BE2C (cell line): ENCODE measurements at regions not wholly inside any gene's neighbourhood (a gene's known extent, or its start where the extent isn't known, plus 50 kb on each side); places are given as distances from the start of the nearest gene placed in this dataset.

ENCODE experiments used
- DNase-seq: peaks from one replicate; pipeline ENCODE4 v3.0.0-alpha.2; 2020
- H3K27me3 ChIP-seq: fragments of 250-450 bp; sonication (Bioruptor Pico); 2 replicates; pipeline ENCODE4 v1.5.1; 2020; ENCODE audit warnings: mild to moderate bottlenecking
- H3K36me3 ChIP-seq: fragments of 250-450 bp; sonication (Bioruptor Pico); 2 replicates; pipeline ENCODE4 v1.5.1; 2020; ENCODE audit warnings: mild to moderate bottlenecking
- H3K4me1 ChIP-seq: fragments of 250-450 bp; sonication (Bioruptor Pico); 2 replicates; pipeline ENCODE4 v1.5.1; 2020
- H3K4me3 ChIP-seq: 2 replicates; pipeline ENCODE4 v1.5.1; 2011; ENCODE audit warnings: low read depth, low read length
- H3K9me3 ChIP-seq: fragments of 250-450 bp; sonication (Bioruptor Pico); 2 replicates; pipeline ENCODE4 v1.5.1; 2020
- CTCF ChIP-seq: IDR thresholded peaks from 2 replicates; pipeline ENCODE4 v1.5.1; 2012; ENCODE audit warnings: mild to moderate bottlenecking, low read depth, low read length

- Histone ChIP-seq H3K36me3 (no peaks in the 10 kb centered on the region), H3K4me3 (no peak overlapping the region), H3K27me3 (no peaks in the 10 kb centered on the region), H3K9me3 (no peaks in the 10 kb centered on the region), H3K4me1 (no peaks in the 10 kb centered on the region)
- no peak for TF ChIP-seq CTCF
- DNase-seq = no peak
Measured at GRCh38 chr6:143615785-143616184, 62.0 kb upstream of the PHACTR2 start.

GRCh38 chr6:143614235-143614634, 63.5 kb upstream of the PHACTR2 start:
- TF ChIP-seq CTCF = no peak
- DNase-seq = no peak
- no peaks in the 10 kb centered on the region for H3K4me1 ChIP-seq

DNA sequence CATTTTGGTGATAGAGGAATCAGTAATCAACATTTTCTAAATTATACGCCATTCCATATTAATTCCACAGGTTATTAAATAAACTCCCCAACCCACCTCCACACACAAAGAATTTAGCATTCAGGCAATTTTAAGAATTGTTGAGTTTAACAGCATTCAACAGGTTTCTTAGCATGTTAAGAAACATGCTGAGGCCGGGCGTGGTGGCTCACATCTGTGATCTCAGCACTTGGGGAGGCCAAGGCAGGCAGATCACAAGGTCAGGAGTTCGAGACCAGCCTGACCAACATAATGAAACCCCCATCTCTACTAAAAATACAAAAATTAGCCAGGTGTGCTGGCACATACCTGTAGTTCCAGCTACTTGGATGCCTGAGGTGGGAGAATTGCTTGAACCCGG, 64.0 kb upstream of the PHACTR2 start:
- no peak for TF ChIP-seq CTCF
- no peaks in the 10 kb centered on the region for H3K4me1 ChIP-seq
- no peaks in the 10 kb centered on the region for H3K9me3 ChIP-seq
- no peak for DNase-seq
- no peaks in the 10 kb centered on the region for H3K36me3 ChIP-seq
- no peak overlapping the region for H3K4me3 ChIP-seq
- H3K27me3 ChIP-seq = peaks cover 4% of the 10 kb centered on the region; the same call in 1 of the 2 replicates

More at GRCh38 chr6:143614235-143614634, 63.5 kb upstream of the PHACTR2 start:
- Histone ChIP-seq H3K9me3 (no peaks in the 10 kb centered on the region), H3K4me3 (no peak overlapping the region), H3K27me3 (peaks cover under 1% of the 10 kb centered on the region; the same call in 1 of the 2 replicates), H3K36me3 (no peaks in the 10 kb centered on the region)

- Histone ChIP-seq H3K4me1 (no peaks in the 10 kb centered on the region), H3K36me3 (no peaks in the 10 kb centered on the region), H3K9me3 (no peaks in the 10 kb centered on the region), H3K4me3 (no peak overlapping the region), H3K27me3 (peaks cover 4% of the 10 kb centered on the region; the same call in 1 of the 2 replicates)
- no peak for TF ChIP-seq CTCF
- no peak for DNase-seq
Measured at GRCh38 chr6:143612186-143612585, 65.6 kb upstream of the PHACTR2 start.

DNA sequence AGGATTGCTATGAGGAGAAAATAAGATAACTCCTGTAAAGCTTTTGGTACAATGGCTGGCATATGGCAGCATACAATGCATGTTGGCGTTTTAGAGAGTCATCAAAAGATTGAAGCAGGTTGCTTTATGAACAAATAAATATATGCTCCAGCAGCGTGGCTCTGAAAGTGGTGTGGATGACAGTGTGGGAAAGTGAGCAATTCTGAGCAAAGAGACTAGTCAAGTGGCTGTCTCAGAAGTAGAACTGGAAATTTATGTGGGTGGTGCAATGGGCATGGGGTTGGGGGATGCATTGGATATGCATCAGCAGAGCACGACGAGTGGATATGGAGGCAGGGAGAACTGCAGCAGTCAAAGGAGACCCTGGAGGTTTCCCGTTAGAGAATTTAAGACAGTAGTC, 66.2 kb upstream of the PHACTR2 start:
- Histone ChIP-seq H3K36me3 (no peaks in the 10 kb centered on the region), H3K4me3 (no peak overlapping the region), H3K27me3 (peaks cover 4% of the 10 kb centered on the region; the same call in 1 of the 2 replicates), H3K4me1 (no peaks in the 10 kb centered on the region), H3K9me3 (no peaks in the 10 kb centered on the region)
- no peak for TF ChIP-seq CTCF
- no peak for DNase-seq

DNA sequence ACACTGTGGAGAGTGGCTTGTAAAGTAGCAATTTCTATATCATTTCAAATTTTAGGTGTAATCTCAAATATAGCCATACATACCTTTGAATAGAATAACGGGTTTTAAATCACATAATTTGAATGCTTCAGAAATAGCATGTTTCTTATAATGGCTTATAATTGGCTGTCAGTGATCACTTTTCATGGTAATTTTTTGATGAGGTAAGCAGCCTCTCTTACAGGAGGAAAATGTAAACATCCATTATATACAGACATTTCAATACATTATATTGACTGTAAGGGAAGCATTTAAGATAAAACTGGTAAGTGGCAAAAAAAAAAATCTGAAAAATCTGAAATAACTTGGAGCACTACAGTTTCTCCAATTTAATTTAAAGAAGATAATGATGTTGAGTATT, 67.8 kb upstream of the PHACTR2 start:
- H3K9me3 ChIP-seq = no peaks in the 10 kb centered on the region
- H3K4me1 ChIP-seq = no peaks in the 10 kb centered on the region
- DNase-seq = no peak
- H3K4me3 ChIP-seq = no peak overlapping the region
- H3K36me3 ChIP-seq = no peaks in the 10 kb centered on the region
- no peak for TF ChIP-seq CTCF
- H3K27me3 ChIP-seq = peaks cover 4% of the 10 kb centered on the region; the same call in 1 of the 2 replicates
